Lower lobe of right lung (tissue), 2 donors: ENCODE measurements at regions not wholly inside any gene's neighbourhood (a gene's known extent, or its start where the extent isn't known, plus 50 kb on each side); places are given as distances from the start of the nearest gene placed in this dataset.
A peak's percentile ranks its signal among the peaks of the same experiment; 100 is the strongest.
"Not testable (repeated sequence)": the region's sequence is repeated elsewhere in the genome, so short reads cannot be mapped to it uniquely, and the experiment has no call there.

Source experiments
- ATAC-seq, 2 donors: fragments of 200-7000 bp; cut with Tn5 transposase; one replicate each; pipeline ENCODE4 v1.9.1; 2020 to 2022; ENCODE audit warnings: mild to moderate bottlenecking in 2 of 2, moderate library complexity in 2 of 2
- DNase-seq: peaks from one replicate; pipeline ENCODE4 v3.0.0-alpha.2; 2020
- H3K27ac ChIP-seq: fragments of 200-600 bp; one replicate; pipeline ENCODE4 v1.8.0; 2022
- H3K27me3 ChIP-seq: fragments of 200-600 bp; one replicate; pipeline ENCODE4 v1.8.0; 2022; ENCODE audit warnings: low read depth
- H3K36me3 ChIP-seq: fragments of 200-600 bp; one replicate; pipeline ENCODE4 v1.8.0; 2022; ENCODE audit warnings: mild to moderate bottlenecking
- H3K4me1 ChIP-seq: fragments of 200-600 bp; one replicate; pipeline ENCODE4 v1.8.0; 2022
- H3K4me3 ChIP-seq: fragments of 200-600 bp; one replicate; pipeline ENCODE4 v1.8.0; 2022; ENCODE audit warnings: mild to moderate bottlenecking
- H3K9me3 ChIP-seq: fragments of 200-600 bp; one replicate; pipeline ENCODE4 v1.8.0; 2022
- intact Hi-C: fragments of 100-400 bp; cut with DNase I; formaldehyde crosslinking; loops from one replicate; pipeline ENCODE4 v1.11.0; 2022
- TF ChIP-seq, protein P1 (sequence below): fragments of 200-600 bp; IDR thresholded peaks from one replicate; pipeline ENCODE4 v1.8.0; 2022; ENCODE audit warnings: antibody characterized with exemption, mild to moderate bottlenecking
- donor health status: DM: no; HTN: yes; CAD: no; lungs with severe emphysema.

GRCh38 chr2:88903749-88904353, 212.4 kb downstream of the RPIA start:
- TF ChIP-seq, protein P1, sequence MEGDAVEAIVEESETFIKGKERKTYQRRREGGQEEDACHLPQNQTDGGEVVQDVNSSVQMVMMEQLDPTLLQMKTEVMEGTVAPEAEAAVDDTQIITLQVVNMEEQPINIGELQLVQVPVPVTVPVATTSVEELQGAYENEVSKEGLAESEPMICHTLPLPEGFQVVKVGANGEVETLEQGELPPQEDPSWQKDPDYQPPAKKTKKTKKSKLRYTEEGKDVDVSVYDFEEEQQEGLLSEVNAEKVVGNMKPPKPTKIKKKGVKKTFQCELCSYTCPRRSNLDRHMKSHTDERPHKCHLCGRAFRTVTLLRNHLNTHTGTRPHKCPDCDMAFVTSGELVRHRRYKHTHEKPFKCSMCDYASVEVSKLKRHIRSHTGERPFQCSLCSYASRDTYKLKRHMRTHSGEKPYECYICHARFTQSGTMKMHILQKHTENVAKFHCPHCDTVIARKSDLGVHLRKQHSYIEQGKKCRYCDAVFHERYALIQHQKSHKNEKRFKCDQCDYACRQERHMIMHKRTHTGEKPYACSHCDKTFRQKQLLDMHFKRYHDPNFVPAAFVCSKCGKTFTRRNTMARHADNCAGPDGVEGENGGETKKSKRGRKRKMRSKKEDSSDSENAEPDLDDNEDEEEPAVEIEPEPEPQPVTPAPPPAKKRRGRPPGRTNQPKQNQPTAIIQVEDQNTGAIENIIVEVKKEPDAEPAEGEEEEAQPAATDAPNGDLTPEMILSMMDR, result peak; percentile 69
- H3K36me3 ChIP-seq, result no peaks in the 10 kb centered on the region
- peaks cover 4% of the 10 kb centered on the region for H3K27me3 ChIP-seq
- intact Hi-C loops, result no loop called here
- H3K4me1 ChIP-seq, result no peaks in the 10 kb centered on the region
- H3K27ac ChIP-seq, result no peak overlapping the region
- no peaks in the 10 kb centered on the region for H3K9me3 ChIP-seq
- DNase-seq (no peak), ATAC-seq (peak; percentile 56 to 75)
- H3K4me3 ChIP-seq, result no peak overlapping the region

DNA sequence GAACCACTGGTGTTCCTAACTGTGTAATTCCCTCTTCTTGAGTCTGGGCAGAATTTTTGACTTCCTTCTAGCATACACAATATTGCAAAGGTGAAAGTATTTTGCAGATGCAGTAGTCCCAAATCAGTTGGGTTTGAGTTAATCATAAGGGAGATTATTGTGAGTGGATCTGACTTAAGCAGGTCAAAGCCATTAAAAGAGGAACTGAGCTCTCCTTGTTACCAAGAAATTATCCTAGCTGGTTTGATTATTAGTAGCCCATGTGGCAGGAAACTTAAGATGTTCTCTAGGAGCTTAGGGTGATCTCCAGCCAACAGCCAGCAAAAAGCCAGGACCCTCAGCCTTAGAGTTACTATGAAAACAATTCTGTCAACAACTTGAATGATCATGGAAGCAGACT, 221.8 kb downstream of the RPIA start:
- ATAC-seq, result no peak
- H3K27ac ChIP-seq, result no peak overlapping the region
- no peak overlapping the region for H3K4me3 ChIP-seq
- no peaks in the 10 kb centered on the region for H3K9me3 ChIP-seq
- TF ChIP-seq, protein P1, result no peak
- no peaks in the 10 kb centered on the region for H3K36me3 ChIP-seq
- H3K27me3 ChIP-seq, result no peaks in the 10 kb centered on the region
- no peak for DNase-seq
- no peaks in the 10 kb centered on the region for H3K4me1 ChIP-seq
- intact Hi-C loops, result no loop called here

DNA sequence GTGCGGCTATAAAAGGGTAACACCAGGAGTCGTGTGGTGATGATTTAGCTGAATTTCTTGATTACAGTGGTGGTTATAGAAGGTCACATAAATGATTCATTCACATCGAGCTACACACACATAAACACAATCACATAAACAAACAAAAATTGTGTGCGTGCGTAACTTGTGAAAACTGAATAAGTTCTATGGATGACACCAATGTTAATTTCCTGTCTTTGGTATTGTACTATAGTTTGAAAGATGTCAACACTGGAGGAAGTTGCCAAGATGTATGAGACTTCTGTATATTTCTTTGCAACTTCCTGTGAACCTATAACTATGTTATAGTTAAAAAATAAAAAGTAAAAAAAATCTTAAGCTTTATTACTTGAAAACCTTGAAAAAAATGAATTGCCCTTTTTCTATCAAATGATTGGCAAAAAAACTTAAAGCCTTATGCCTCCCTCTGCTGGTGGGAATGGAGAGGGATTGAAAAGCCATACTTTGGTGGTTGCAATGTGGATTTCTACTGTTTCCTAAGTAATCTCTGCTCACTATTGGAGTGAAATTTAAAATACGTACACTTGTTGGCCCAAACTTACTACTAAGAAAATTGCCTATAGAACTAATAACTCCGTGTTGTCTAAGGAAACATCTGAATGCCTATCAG, 227.7 kb downstream of the RPIA start:
- H3K36me3 ChIP-seq, result no peaks in the 10 kb centered on the region
- no peak overlapping the region for H3K4me3 ChIP-seq
- TF ChIP-seq, protein P1, result peak; percentile 54
- no peaks in the 10 kb centered on the region for H3K27me3 ChIP-seq
- ATAC-seq (no peak), DNase-seq (no peak)
- intact Hi-C loops, result no loop called here
- H3K4me1 ChIP-seq, result no peaks in the 10 kb centered on the region
- H3K9me3 ChIP-seq, result no peaks in the 10 kb centered on the region
- H3K27ac ChIP-seq, result no peak overlapping the region

DNA sequence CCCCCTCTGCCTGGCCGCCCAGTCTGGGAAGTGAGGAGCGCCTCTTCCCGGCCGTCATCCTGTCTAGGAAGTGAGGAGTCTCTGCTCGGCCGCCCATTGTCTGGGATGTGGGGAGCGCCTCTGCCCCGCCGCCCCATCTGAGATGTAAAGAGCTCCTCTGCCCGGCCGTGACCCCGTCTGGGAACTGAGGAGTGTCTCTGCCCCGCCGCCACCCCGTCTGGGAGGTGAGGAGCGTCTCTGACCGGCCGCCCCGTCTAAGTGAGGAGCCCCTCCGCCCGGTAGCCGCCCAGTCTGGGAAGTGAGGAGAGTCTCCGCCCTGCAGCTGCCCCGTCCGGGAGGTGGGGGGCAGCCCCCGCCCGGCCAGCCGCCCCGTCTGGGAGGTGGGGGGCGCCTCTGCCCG, 228.9 kb downstream of the RPIA start:
- DNase-seq, ATAC-seq, H3K27me3 ChIP-seq, intact Hi-C loops, H3K9me3 ChIP-seq, H3K4me1 ChIP-seq, H3K4me3 ChIP-seq, H3K36me3 ChIP-seq, H3K27ac ChIP-seq: not testable (repeated sequence)

- intact Hi-C loops, result no loop called here
- Histone ChIP-seq H3K4me3 (no peak overlapping the region), H3K9me3 (no peaks in the 10 kb centered on the region), H3K4me1 (no peaks in the 10 kb centered on the region), H3K27me3 (no peaks in the 10 kb centered on the region), H3K36me3 (no peaks in the 10 kb centered on the region), H3K27ac (no peak overlapping the region)
- TF ChIP-seq, protein P1, result no peak
- ATAC-seq (no peak), DNase-seq (no peak)
Measured at GRCh38 chr2:88924533-88924932, 233.1 kb downstream of the RPIA start.

DNA sequence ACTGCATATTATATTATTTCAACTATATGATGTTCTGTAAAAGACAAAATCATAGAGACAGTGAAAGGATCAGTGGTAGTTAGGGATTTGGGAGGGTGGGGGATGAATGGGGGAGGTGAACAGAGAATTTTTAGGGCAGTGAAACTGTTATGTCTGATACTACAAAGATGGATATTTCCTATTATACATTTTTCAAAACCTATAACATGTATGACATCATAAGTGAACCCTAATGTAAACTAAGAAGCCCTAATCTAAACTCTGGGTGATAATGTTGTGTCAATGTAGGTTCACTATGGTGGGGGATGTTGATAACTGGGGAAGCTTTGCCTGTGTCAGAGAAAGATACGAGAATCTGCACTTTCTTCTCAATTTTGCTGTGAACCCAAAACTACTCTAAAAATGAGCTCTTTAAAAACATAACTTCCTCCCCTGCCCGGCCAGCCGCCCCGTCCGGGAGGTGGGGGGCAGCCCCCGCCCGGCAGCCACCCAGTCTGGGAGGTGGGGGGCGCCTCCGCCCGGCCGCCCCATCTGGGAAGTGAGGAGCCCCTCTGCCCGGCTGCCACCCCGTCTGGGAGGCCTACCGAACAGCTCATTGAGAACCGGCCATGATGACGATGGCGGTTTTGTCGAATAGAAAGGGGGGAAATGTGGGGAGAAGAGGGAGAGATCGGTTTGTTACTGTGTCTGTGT, 234.4 kb downstream of the RPIA start:
- intact Hi-C loops, result no loop called here
- no peak for DNase-seq
- Histone ChIP-seq H3K4me3 (no peak overlapping the region), H3K4me1 (no peaks in the 10 kb centered on the region), H3K27ac (no peak overlapping the region), H3K9me3 (no peaks in the 10 kb centered on the region), H3K27me3 (no peaks in the 10 kb centered on the region), H3K36me3 (no peaks in the 10 kb centered on the region)
- ATAC-seq, result no peak
- TF ChIP-seq, protein P1, result no peak
